ENCODE measurements at regions not wholly inside any gene's neighbourhood (a gene's known extent, or its start where the extent isn't known, plus 50 kb on each side); places are given as distances from the start of the nearest gene placed in this dataset.
A peak's percentile ranks its signal among the peaks of the same experiment; 100 is the strongest.
"Not testable (repeated sequence)": the region's sequence is repeated elsewhere in the genome, so short reads cannot be mapped to it uniquely, and the experiment has no call there.

DNA sequence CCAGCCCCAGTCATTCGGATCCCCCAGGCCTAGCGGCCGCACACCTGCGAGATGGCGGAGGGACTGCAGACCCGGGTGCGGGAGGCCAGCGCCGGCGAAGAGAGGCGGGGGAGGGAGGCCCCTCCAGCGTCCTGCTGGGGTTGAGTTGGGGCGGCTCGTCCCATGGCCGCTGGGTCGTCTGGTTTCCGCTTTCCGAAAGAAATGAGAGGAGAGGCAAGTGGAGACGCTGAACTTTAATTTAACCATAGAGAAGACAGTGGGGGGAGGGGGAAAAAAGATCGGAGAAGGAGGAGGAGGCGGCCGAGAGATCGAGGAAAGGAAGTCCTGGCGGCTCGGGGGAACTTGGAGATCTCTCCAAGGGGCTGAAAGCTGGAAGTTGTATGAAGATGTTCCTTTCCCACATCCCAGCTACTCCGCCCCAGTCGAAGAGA, 967.7 kb upstream of the DEFB115 start:
- ATAC-seq (ENCODE audit: poor library complexity); CTCF ChIA-PET; H3K27me3 ChIP-seq (ENCODE audit: control insufficient read depth in 1 of 2, insufficient read depth in 2 of 2, low read length in 2 of 2); POLR2A ChIA-PET; H3K36me3 Mint-ChIP-seq (ENCODE audit: low read depth); H3K27me3 Mint-ChIP-seq; intact Hi-C loops (cut with DNase I, micrococcal nuclease); H3K36me3 ChIP-seq (ENCODE audit: insufficient read depth, low read length); H3K9me3 Mint-ChIP-seq; H3K4me1 ChIP-seq (ENCODE audit: insufficient read depth, low read length): not testable (repeated sequence)
- peak overlapping the region; percentile 29 to 68 for H3K27ac ChIP-seq (ENCODE audit: low read depth in 1 of 2, low read length in 2 of 2)
- Mint-ChIP-seq H3K4me3 (peak overlapping the region; percentile 86), H3K4me1 (ENCODE audit: low read depth) (peaks cover 11% of the 10 kb centered on the region), H3K27ac (peak overlapping the region; percentile 77)
- DNase-seq = peak in 3 of 14 experiments; percentile 7 to 40 (median 28)
- peak overlapping the region; percentile 54 for H3K4me3 ChIP-seq (ENCODE audit: low read length)
- peaks cover 0 to 25% of the 10 kb centered on the region in 2 experiments for H3K9me3 ChIP-seq (ENCODE audit: control insufficient read depth in 1 of 2, insufficient read depth in 1 of 2, low read length in 2 of 2)

DNA sequence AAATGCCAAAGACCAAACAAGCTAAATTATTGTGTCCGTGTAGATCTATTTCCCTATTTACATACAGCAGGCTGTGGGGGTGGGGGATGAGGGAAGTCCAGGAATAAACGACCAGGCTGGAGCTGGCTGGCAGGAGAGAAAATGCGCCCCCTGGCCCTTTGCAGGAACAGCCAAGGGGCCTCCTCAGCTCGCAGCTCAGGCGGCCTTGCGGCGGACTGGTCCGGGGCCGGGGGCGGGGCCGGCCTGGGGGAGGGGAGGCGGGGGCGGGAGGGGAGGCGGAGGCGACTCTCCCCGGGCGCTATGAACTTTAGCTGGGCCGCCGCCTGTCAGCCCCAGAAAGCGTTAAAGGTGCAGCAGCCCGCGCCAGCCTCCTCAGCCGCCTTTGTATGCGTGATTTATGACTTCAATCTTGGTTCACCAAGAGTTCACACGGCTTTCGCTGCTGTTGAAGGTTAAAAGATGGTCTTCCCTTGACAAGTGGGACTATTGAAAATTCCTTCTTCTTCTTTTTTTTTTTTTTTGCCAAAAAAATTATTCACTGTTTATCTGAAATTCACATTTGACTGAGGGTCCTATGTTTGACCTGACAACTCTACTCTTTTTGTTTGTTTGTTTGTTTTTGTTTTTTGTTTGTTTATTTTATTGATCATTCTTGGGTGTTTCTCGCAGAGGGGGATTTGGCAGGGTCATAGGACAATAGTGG, 967.0 kb upstream of the DEFB115 start:
- ATAC-seq (ENCODE audit: poor library complexity); H3K36me3 Mint-ChIP-seq (ENCODE audit: low read depth); H3K27me3 Mint-ChIP-seq; intact Hi-C loops (cut with DNase I, micrococcal nuclease); POLR2A ChIA-PET; H3K36me3 ChIP-seq (ENCODE audit: insufficient read depth, low read length); H3K4me1 ChIP-seq (ENCODE audit: insufficient read depth, low read length); CTCF ChIA-PET; H3K27me3 ChIP-seq (ENCODE audit: control insufficient read depth in 1 of 2, insufficient read depth in 2 of 2, low read length in 2 of 2); H3K9me3 Mint-ChIP-seq: not testable (repeated sequence)
- H3K27ac ChIP-seq (ENCODE audit: low read depth in 1 of 2, low read length in 2 of 2) = peak overlapping the region in 1 of 2 donors; percentile 22
- DNase-seq = peak in 6 of 14 experiments; percentile 23 to 56 (median 36)
- H3K27ac Mint-ChIP-seq = peak overlapping the region; percentile 77
- peaks cover 0 to 17% of the 10 kb centered on the region in 2 experiments for H3K9me3 ChIP-seq (ENCODE audit: control insufficient read depth in 1 of 2, insufficient read depth in 1 of 2, low read length in 2 of 2)
- H3K4me3 Mint-ChIP-seq = peak overlapping the region; percentile 86
- H3K4me1 Mint-ChIP-seq (ENCODE audit: low read depth) = peaks cover 11% of the 10 kb centered on the region
- H3K4me3 ChIP-seq (ENCODE audit: low read length) = peak overlapping the region; percentile 54

DNA sequence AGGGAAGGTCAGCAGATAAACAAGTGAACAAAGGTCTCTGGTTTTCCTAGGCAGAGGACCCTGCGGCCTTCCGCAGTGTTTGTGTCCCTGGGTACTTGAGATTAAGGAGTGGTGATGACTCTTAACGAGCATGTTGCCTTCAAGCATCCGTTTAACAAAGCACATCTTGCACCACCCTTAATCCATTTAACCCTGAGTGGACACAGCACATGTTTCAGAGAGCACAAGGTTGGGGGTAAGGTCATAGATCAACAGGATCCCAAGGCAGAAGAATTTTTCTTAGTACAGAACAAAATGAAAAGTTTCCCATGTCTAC, 966.4 kb upstream of the DEFB115 start:
- ATAC-seq (ENCODE audit: poor library complexity); H3K4me1 ChIP-seq (ENCODE audit: insufficient read depth, low read length); CTCF ChIA-PET; H3K27ac ChIP-seq (ENCODE audit: low read depth in 1 of 2, low read length in 2 of 2); H3K36me3 ChIP-seq (ENCODE audit: insufficient read depth, low read length); H3K27me3 ChIP-seq (ENCODE audit: control insufficient read depth in 1 of 2, insufficient read depth in 2 of 2, low read length in 2 of 2); H3K4me3 ChIP-seq (ENCODE audit: low read length); intact Hi-C loops (cut with DNase I, micrococcal nuclease); H3K36me3 Mint-ChIP-seq (ENCODE audit: low read depth); H3K27me3 Mint-ChIP-seq; H3K9me3 Mint-ChIP-seq; DNase-seq; POLR2A ChIA-PET: not testable (repeated sequence)
- H3K4me3 Mint-ChIP-seq = peak overlapping the region; percentile 57
- peaks cover 0 to 15% of the 10 kb centered on the region in 2 experiments for H3K9me3 ChIP-seq (ENCODE audit: control insufficient read depth in 1 of 2, insufficient read depth in 1 of 2, low read length in 2 of 2)
- H3K27ac Mint-ChIP-seq = peak overlapping the region; percentile 77
- H3K4me1 Mint-ChIP-seq (ENCODE audit: low read depth) = peaks cover 11% of the 10 kb centered on the region

DNA sequence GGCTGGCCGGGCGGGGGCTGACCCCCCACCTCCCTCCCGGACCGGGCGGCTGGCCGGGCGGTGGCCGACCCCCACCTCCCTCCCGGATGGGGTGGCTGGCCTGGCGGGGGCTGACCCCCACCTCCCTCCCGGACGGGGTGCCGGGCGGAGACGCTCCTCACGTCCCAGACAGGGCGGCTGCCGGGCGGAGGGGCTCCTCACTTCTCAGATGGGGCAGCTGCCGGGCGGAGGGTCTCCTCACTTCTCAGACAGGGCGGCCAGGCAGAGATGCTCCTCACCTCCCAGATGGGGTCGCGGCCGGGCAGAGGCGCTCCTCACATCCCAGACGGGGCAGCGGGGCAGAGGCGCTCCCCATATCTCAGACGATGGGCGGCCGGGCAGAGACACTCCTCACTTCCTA, 965.8 kb upstream of the DEFB115 start:
- H3K27ac Mint-ChIP-seq; H3K27me3 Mint-ChIP-seq; H3K27ac ChIP-seq (ENCODE audit: low read depth in 1 of 2, low read length in 2 of 2); H3K9me3 Mint-ChIP-seq; H3K4me1 ChIP-seq (ENCODE audit: insufficient read depth, low read length); H3K27me3 ChIP-seq (ENCODE audit: control insufficient read depth in 1 of 2, insufficient read depth in 2 of 2, low read length in 2 of 2); H3K4me3 Mint-ChIP-seq; H3K4me3 ChIP-seq (ENCODE audit: low read length); ATAC-seq (ENCODE audit: poor library complexity); H3K36me3 Mint-ChIP-seq (ENCODE audit: low read depth); POLR2A ChIA-PET; intact Hi-C loops (cut with DNase I, micrococcal nuclease); DNase-seq; H3K36me3 ChIP-seq (ENCODE audit: insufficient read depth, low read length); CTCF ChIA-PET: not testable (repeated sequence)
- peaks cover 11% of the 10 kb centered on the region for H3K4me1 Mint-ChIP-seq (ENCODE audit: low read depth)
- H3K9me3 ChIP-seq (ENCODE audit: control insufficient read depth in 1 of 2, insufficient read depth in 1 of 2, low read length in 2 of 2) = peaks cover 0 to 12% of the 10 kb centered on the region in 2 experiments

DNA sequence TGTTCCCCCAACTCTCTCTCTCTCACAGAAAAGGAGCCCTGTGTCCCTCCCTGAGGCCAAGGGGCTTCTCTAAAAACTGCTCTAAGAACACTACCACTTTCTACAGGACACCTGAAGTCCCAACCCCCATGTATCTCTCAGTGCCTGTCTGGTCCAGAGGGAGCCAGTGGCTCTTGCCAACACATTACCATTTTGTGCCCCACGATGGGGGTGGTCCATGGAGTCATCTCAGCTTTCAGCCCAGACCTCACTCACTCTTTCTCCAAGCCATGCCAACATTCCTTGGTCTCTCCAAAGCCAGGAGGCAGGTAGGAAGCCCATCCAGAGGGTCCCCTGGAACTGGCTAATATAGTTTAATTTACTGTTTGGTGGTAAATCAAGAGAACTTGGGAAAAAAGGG, 962.1 kb upstream of the DEFB115 start:
- H3K4me3 Mint-ChIP-seq; H3K27ac Mint-ChIP-seq; ATAC-seq (ENCODE audit: poor library complexity); CTCF ChIA-PET; H3K4me3 ChIP-seq (ENCODE audit: low read length); H3K27me3 ChIP-seq (ENCODE audit: control insufficient read depth in 1 of 2, insufficient read depth in 2 of 2, low read length in 2 of 2); H3K36me3 ChIP-seq (ENCODE audit: insufficient read depth, low read length); POLR2A ChIA-PET; H3K27ac ChIP-seq (ENCODE audit: low read depth in 1 of 2, low read length in 2 of 2); H3K4me1 Mint-ChIP-seq (ENCODE audit: low read depth); DNase-seq; H3K9me3 Mint-ChIP-seq; H3K36me3 Mint-ChIP-seq (ENCODE audit: low read depth); H3K4me1 ChIP-seq (ENCODE audit: insufficient read depth, low read length); intact Hi-C loops (cut with DNase I, micrococcal nuclease): not testable (repeated sequence)
- peaks cover 13% of the 10 kb centered on the region for H3K27me3 Mint-ChIP-seq
- H3K9me3 ChIP-seq (ENCODE audit: control insufficient read depth in 1 of 2, insufficient read depth in 1 of 2, low read length in 2 of 2) = peaks cover 0 to 11% of the 10 kb centered on the region in 2 experiments

DNA sequence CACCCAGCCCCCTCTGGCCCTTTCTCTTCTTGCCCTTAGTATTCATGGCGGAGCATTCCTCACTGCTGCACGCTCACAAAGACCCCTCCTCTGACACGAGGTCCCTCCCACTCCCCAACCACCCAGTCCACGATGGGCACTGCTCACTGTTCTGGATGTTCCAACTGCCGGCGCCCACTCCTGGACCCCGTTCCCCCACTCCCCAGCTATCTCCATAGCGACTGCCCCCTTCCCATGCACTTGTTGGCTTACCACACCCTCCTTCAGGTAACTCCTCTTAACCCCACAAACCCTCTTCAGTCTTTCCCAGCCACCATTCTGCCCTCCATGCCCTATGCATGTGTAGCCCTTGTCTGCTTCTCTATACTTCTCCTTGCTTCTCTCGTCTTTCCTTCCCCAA, 961.5 kb upstream of the DEFB115 start:
- H3K4me3 Mint-ChIP-seq, H3K9me3 Mint-ChIP-seq, DNase-seq: not testable (repeated sequence)

DNA sequence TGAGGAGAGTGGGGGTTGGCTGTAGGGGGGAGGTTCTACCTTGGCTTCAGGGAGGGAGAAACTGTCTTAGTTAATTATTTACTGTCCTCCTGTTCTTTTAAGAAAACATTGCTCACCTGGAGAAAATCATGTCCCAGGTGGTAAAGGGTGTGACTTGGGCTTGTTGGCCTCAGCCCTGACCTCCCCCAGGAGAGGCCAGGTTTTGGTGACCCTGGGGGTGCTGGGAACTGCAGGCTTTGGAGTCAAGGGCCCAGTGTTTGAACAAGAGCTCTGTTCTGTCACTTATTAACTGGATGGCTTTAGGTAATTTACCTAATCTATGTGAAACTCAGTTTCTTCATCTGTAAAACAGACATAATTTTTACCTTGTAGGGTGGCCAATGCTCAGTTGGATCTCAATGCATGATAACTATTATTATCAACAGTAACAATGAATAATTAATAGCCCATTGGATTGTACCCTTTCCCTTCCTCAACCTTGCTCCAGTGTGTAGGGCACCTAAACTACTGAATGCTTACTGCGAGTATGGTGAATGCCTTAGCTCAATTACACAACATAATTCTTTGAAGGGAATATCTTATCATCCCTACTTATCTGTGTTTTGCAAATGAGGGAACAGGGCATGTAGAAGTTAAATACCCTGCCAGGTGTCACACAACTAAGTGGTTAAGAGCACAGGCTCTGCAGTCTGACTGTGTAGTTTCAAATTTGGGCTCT, 959.4 kb upstream of the DEFB115 start:
- H3K36me3 ChIP-seq (ENCODE audit: insufficient read depth, low read length); H3K36me3 Mint-ChIP-seq (ENCODE audit: low read depth); H3K9me3 Mint-ChIP-seq; POLR2A ChIA-PET; intact Hi-C loops (cut with DNase I, micrococcal nuclease); H3K4me1 Mint-ChIP-seq (ENCODE audit: low read depth); DNase-seq; H3K4me3 Mint-ChIP-seq; ATAC-seq (ENCODE audit: poor library complexity); H3K27ac ChIP-seq (ENCODE audit: low read depth in 1 of 2, low read length in 2 of 2); H3K4me1 ChIP-seq (ENCODE audit: insufficient read depth, low read length); H3K4me3 ChIP-seq (ENCODE audit: low read length); H3K27me3 ChIP-seq (ENCODE audit: control insufficient read depth in 1 of 2, insufficient read depth in 2 of 2, low read length in 2 of 2); H3K9me3 ChIP-seq (ENCODE audit: control insufficient read depth in 1 of 2, insufficient read depth in 1 of 2, low read length in 2 of 2); CTCF ChIA-PET; H3K27ac Mint-ChIP-seq: not testable (repeated sequence)
- peaks cover 16% of the 10 kb centered on the region for H3K27me3 Mint-ChIP-seq

More for the DNA sequence above, 961.5 kb upstream of the DEFB115 start:
- H3K36me3 ChIP-seq (ENCODE audit: insufficient read depth, low read length); H3K27ac Mint-ChIP-seq; H3K4me3 ChIP-seq (ENCODE audit: low read length); CTCF ChIA-PET; H3K4me1 ChIP-seq (ENCODE audit: insufficient read depth, low read length); ATAC-seq (ENCODE audit: poor library complexity); H3K36me3 Mint-ChIP-seq (ENCODE audit: low read depth); POLR2A ChIA-PET; H3K27me3 ChIP-seq (ENCODE audit: control insufficient read depth in 1 of 2, insufficient read depth in 2 of 2, low read length in 2 of 2); H3K4me1 Mint-ChIP-seq (ENCODE audit: low read depth); H3K27ac ChIP-seq (ENCODE audit: low read depth in 1 of 2, low read length in 2 of 2); intact Hi-C loops (cut with DNase I, micrococcal nuclease): not testable (repeated sequence)
- H3K9me3 ChIP-seq (ENCODE audit: control insufficient read depth in 1 of 2, insufficient read depth in 1 of 2, low read length in 2 of 2) = peaks cover 0 to 12% of the 10 kb centered on the region in 2 experiments
- H3K27me3 Mint-ChIP-seq = peaks cover 16% of the 10 kb centered on the region
